ENCODE measurements at regions not wholly inside any gene's neighbourhood (a gene's known extent, or its start where the extent isn't known, plus 50 kb on each side); places are given as distances from the start of the nearest gene placed in this dataset.

DNA sequence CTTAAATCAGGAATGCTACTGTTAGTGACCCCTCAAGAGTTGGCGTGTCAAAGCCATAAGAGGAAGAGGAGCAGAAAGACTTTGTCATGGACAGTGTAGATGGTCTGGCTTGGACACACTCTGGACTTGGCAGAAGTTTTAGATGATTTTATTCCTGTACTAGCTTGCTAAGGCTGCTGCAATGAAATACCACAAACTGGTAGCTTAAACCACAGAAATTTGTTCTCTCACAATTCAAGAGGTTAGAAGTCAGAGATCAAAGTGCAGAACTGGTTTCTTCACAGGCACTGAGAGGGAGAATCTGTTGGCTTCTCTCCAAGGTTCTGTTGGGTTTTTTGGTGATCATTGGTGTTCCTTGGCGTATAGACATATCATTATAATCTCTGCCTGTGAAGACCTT is 869.8 kb upstream of the B3GALT2 start:
- TF ChIP-seq, protein P1, sequence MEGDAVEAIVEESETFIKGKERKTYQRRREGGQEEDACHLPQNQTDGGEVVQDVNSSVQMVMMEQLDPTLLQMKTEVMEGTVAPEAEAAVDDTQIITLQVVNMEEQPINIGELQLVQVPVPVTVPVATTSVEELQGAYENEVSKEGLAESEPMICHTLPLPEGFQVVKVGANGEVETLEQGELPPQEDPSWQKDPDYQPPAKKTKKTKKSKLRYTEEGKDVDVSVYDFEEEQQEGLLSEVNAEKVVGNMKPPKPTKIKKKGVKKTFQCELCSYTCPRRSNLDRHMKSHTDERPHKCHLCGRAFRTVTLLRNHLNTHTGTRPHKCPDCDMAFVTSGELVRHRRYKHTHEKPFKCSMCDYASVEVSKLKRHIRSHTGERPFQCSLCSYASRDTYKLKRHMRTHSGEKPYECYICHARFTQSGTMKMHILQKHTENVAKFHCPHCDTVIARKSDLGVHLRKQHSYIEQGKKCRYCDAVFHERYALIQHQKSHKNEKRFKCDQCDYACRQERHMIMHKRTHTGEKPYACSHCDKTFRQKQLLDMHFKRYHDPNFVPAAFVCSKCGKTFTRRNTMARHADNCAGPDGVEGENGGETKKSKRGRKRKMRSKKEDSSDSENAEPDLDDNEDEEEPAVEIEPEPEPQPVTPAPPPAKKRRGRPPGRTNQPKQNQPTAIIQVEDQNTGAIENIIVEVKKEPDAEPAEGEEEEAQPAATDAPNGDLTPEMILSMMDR (IDR thresholded peaks at IDR 0.05; ENCODE audit: control extremely low read depth, extremely low read depth) = no peak
- H3K9me3 ChIP-seq (ENCODE audit: control insufficient read depth in 4 of 4, insufficient read depth in 3 of 4, low read length in 3 of 4) = no peaks in the 10 kb centered on the region
- no peak overlapping the region for H3K4me3 ChIP-seq
- peak overlapping the region in 1 of 2 donors; percentile 60 for H3K27ac ChIP-seq (ENCODE audit: low read depth in 1 of 2, low read length in 1 of 2)
- H3K27me3 ChIP-seq (ENCODE audit: control insufficient read depth in 3 of 3, insufficient read depth in 3 of 3, low read length in 2 of 3) = no peaks in the 10 kb centered on the region
- WGBS, 2 donors = 74 to 88% methylated on average over 2 of the region's 2 CpGs
- DNase-seq (peak in 1 of 3 donors; percentile 60), ATAC-seq (ENCODE audit: insufficient read depth, low FRiP score) (no peak)
- H3K9ac ChIP-seq (ENCODE audit: insufficient read depth in 1 of 2, low read length in 2 of 2) = no peak overlapping the region
- H3K36me3 ChIP-seq (ENCODE audit: control insufficient read depth in 4 of 4, insufficient read depth in 4 of 4, low read length in 4 of 4) = no peaks in the 10 kb centered on the region
- peaks cover 0 to 15% (median 3%) of the 10 kb centered on the region in 5 donors for H3K4me1 ChIP-seq (ENCODE audit: control insufficient read depth in 5 of 5, insufficient read depth in 5 of 5, low read length in 5 of 5)

DNA sequence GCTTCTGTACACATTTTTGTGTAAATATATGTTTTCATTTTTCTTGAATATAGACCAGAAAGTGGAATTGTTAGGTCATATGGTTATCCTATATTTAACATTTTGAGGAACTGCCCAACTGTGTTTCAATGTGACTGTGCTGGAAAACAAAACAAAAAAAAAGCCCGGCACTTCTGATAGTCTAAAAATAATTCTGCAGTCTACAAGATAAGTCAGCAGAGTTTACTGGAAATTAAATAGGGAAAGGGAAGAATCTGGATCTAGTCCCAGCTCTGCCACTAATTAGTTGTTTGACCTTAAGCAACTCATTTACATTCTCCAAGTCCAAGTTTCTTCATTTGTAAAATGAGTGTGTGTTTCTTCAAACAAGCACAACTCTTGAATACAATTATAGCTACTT is 869.1 kb upstream of the B3GALT2 start:
- H3K9ac ChIP-seq (ENCODE audit: insufficient read depth in 1 of 2, low read length in 2 of 2) = no peak overlapping the region
- peak overlapping the region in 1 of 2 donors; percentile 60 for H3K27ac ChIP-seq (ENCODE audit: low read depth in 1 of 2, low read length in 1 of 2)
- 10 to 29% methylated on average over 1 of the region's 1 CpG for WGBS, 2 donors
- no peaks in the 10 kb centered on the region for H3K27me3 ChIP-seq (ENCODE audit: control insufficient read depth in 3 of 3, insufficient read depth in 3 of 3, low read length in 2 of 3)
- H3K4me3 ChIP-seq = no peak overlapping the region
- ATAC-seq (ENCODE audit: insufficient read depth, low FRiP score) (no peak), DNase-seq (peak in 2 of 3 donors; percentile 79 to 85)
- no peaks in the 10 kb centered on the region for H3K36me3 ChIP-seq (ENCODE audit: control insufficient read depth in 4 of 4, insufficient read depth in 4 of 4, low read length in 4 of 4)
- TF ChIP-seq, protein P1 (IDR thresholded peaks at IDR 0.05; ENCODE audit: control extremely low read depth, extremely low read depth) = no peak
- peaks cover 0 to 15% (median 3%) of the 10 kb centered on the region in 5 donors for H3K4me1 ChIP-seq (ENCODE audit: control insufficient read depth in 5 of 5, insufficient read depth in 5 of 5, low read length in 5 of 5)
- H3K9me3 ChIP-seq (ENCODE audit: control insufficient read depth in 4 of 4, insufficient read depth in 3 of 4, low read length in 3 of 4) = no peaks in the 10 kb centered on the region

- WGBS, 2 donors = 69 to 83% methylated on average over 2 of the region's 2 CpGs
- no peak for DNase-seq
- no peak for ATAC-seq (ENCODE audit: insufficient read depth, low FRiP score)
- Histone ChIP-seq H3K36me3 (ENCODE audit: control insufficient read depth in 4 of 4, insufficient read depth in 4 of 4, low read length in 4 of 4) (no peaks in the 10 kb centered on the region), H3K4me3 (no peak overlapping the region), H3K4me1 (ENCODE audit: control insufficient read depth in 5 of 5, insufficient read depth in 5 of 5, low read length in 5 of 5) (peaks cover 0 to 15% (median 3%) of the 10 kb centered on the region in 5 donors), H3K27ac (ENCODE audit: low read depth in 1 of 2, low read length in 1 of 2) (peak overlapping the region in 1 of 2 donors; percentile 59), H3K27me3 (ENCODE audit: control insufficient read depth in 3 of 3, insufficient read depth in 3 of 3, low read length in 2 of 3) (no peaks in the 10 kb centered on the region), H3K9ac (ENCODE audit: insufficient read depth in 1 of 2, low read length in 2 of 2) (no peak overlapping the region), H3K9me3 (ENCODE audit: control insufficient read depth in 4 of 4, insufficient read depth in 3 of 4, low read length in 3 of 4) (no peaks in the 10 kb centered on the region)
- TF ChIP-seq, protein P1 (IDR thresholded peaks at IDR 0.05; ENCODE audit: control extremely low read depth, extremely low read depth) = no peak
Observed at GRCh38 chr1:194052514-194053338, 866.3 kb upstream of the B3GALT2 start.

Measured in lung (tissue), 11 donors.